H9 (cell line): ENCODE measurements at regions not wholly inside any gene's neighbourhood (a gene's known extent, or its start where the extent isn't known, plus 50 kb on each side); places are given as distances from the start of the nearest gene placed in this dataset.

ENCODE experiments used
- DNase-seq: peaks from one replicate; pipeline ENCODE4 v3.0.0-alpha.2; 2017
- H2AFZ ChIP-seq: one replicate; pipeline ENCODE4 v1.6.1; 2013; ENCODE audit warnings: mild to moderate bottlenecking, low read length, control low read depth, moderate library complexity
- H2AK5ac ChIP-seq: 2 replicates; pipeline ENCODE4 v1.6.1; 2013; ENCODE audit warnings: low read length, control low read depth, mixed read lengths; ENCODE audit not compliant: insufficient read length
- H2BK120ac ChIP-seq: one replicate; pipeline ENCODE4 v1.6.1; 2013; ENCODE audit warnings: low read depth, mild to moderate bottlenecking, low read length, control low read depth, inconsistent platforms; ENCODE audit not compliant: poor library complexity, severe bottlenecking
- H2BK12ac ChIP-seq: 2 replicates; pipeline ENCODE4 v1.6.1; 2013; ENCODE audit warnings: low read length, control low read depth, mixed read lengths, low read depth; ENCODE audit not compliant: insufficient read length
- H2BK15ac ChIP-seq: 2 replicates; pipeline ENCODE4 v1.6.1; 2013; ENCODE audit warnings: low read depth, low read length, control low read depth
- H2BK20ac ChIP-seq: one replicate; pipeline ENCODE4 v1.6.1; 2013; ENCODE audit warnings: low read depth, mild to moderate bottlenecking, low read length, control low read depth, inconsistent platforms; ENCODE audit not compliant: poor library complexity, severe bottlenecking
- H2BK5ac ChIP-seq: 2 replicates; pipeline ENCODE4 v1.6.1; 2013; ENCODE audit warnings: low read length, control low read depth, mixed read lengths; ENCODE audit not compliant: insufficient read length
- H3K14ac ChIP-seq: 2 replicates; pipeline ENCODE4 v1.6.1; 2013; ENCODE audit warnings: low read length, control low read depth; ENCODE audit not compliant: insufficient read depth
- H3K18ac ChIP-seq: 2 replicates; pipeline ENCODE4 v1.6.1; 2013; ENCODE audit warnings: low read depth, mild to moderate bottlenecking, mixed read lengths, low read length, control low read depth; ENCODE audit not compliant: insufficient read length
- H3K23ac ChIP-seq: 2 replicates; pipeline ENCODE4 v1.6.1; 2013; ENCODE audit warnings: low read length, control low read depth, mixed read lengths, low read depth; ENCODE audit not compliant: insufficient read length
- H3K23me2 ChIP-seq: 2 replicates; pipeline ENCODE4 v1.6.1; 2013; ENCODE audit warnings: low read depth, mild to moderate bottlenecking, mixed read lengths, low read length, control low read depth; ENCODE audit not compliant: insufficient read length, poor library complexity, severe bottlenecking
- H3K27ac ChIP-seq: 2 replicates; pipeline ENCODE4 v1.5.1; 2013; ENCODE audit warnings: low read length, control low read depth, mixed read lengths, low read depth; ENCODE audit not compliant: insufficient read length
- H3K27me3 ChIP-seq: 2 replicates; pipeline ENCODE4 v1.6.1; 2013; ENCODE audit warnings: low read length, control low read depth, inconsistent platforms; ENCODE audit not compliant: insufficient read depth
- H3K4ac ChIP-seq: 2 replicates; pipeline ENCODE4 v1.6.1; 2013; ENCODE audit warnings: low read depth, mild to moderate bottlenecking, control low read depth, inconsistent platforms, low read length, moderate library complexity
- H3K4me1 ChIP-seq: 2 replicates; pipeline ENCODE4 v1.6.1; 2013; ENCODE audit warnings: low read length, control low read depth, inconsistent platforms; ENCODE audit not compliant: insufficient read depth
- H3K4me2 ChIP-seq: 2 replicates; pipeline ENCODE4 v1.6.1; 2013; ENCODE audit warnings: low read length, control low read depth, mixed read lengths; ENCODE audit not compliant: insufficient read length, insufficient read depth
- H3K56ac ChIP-seq: 2 replicates; pipeline ENCODE4 v1.6.1; 2013; ENCODE audit warnings: low read depth, mild to moderate bottlenecking, mixed read lengths, low read length, control low read depth; ENCODE audit not compliant: insufficient read length
- H3K79me1 ChIP-seq: 2 replicates; pipeline ENCODE4 v1.6.1; 2013; ENCODE audit warnings: low read depth, mild to moderate bottlenecking, moderate library complexity, low read length, control low read depth, inconsistent platforms; ENCODE audit not compliant: insufficient read depth, poor library complexity, severe bottlenecking
- H3K79me2 ChIP-seq: 2 replicates; pipeline ENCODE4 v1.6.1; 2013; ENCODE audit warnings: low read length, control low read depth, inconsistent platforms; ENCODE audit not compliant: insufficient read depth
- H3K9ac ChIP-seq: 2 replicates; pipeline ENCODE4 v1.6.1; 2013; ENCODE audit warnings: low read length, control low read depth, mixed read lengths; ENCODE audit not compliant: insufficient read length; ENCODE audit errors: extremely low read depth
- H3K9me3 ChIP-seq: one replicate; pipeline ENCODE4 v1.6.1; 2013; ENCODE audit warnings: low read depth, low read length, inconsistent platforms; ENCODE audit not compliant: control insufficient read depth
- H3T11ph ChIP-seq: one replicate; pipeline ENCODE4 v1.6.1; 2013; ENCODE audit warnings: mild to moderate bottlenecking, low read length, control low read depth, inconsistent platforms
- H4K20me1 ChIP-seq: one replicate; pipeline ENCODE4 v1.6.1; 2013; ENCODE audit not compliant: control insufficient read depth, insufficient read length, insufficient read depth
- H4K5ac ChIP-seq: 2 replicates; pipeline ENCODE4 v1.6.1; 2013; ENCODE audit warnings: low read depth, mild to moderate bottlenecking, mixed read lengths, low read length, control low read depth; ENCODE audit not compliant: insufficient read length
- H4K8ac ChIP-seq: replicated peaks from 2 replicates; pipeline ENCODE4 v1.6.1; 2013; ENCODE audit warnings: low read length, control low read depth, mixed read lengths, low read depth; ENCODE audit not compliant: insufficient read length
- H4K91ac ChIP-seq: 2 replicates; pipeline ENCODE4 v1.6.1; 2013; ENCODE audit warnings: low read depth, mild to moderate bottlenecking, moderate library complexity, mixed read lengths, low read length, control low read depth; ENCODE audit not compliant: insufficient read length
- H3K27ac Mint-ChIP-seq, 3 experiments: 2 replicates in 2 of 3; 3 replicates in 1 of 3; pipeline ENCODE4 v1.8.0; 2020 to 2021; ENCODE audit warnings: mixed read lengths in 3 of 3, mild to moderate bottlenecking in 1 of 3, moderate library complexity in 1 of 3
- H3K27me3 Mint-ChIP-seq: 2 replicates; pipeline ENCODE4 v1.8.0; 2021; ENCODE audit warnings: low read depth, mild to moderate bottlenecking, moderate library complexity, mixed read lengths
- H3K36me3 Mint-ChIP-seq, 3 experiments: 2 replicates in 2 of 3; 3 replicates in 1 of 3; pipeline ENCODE4 v1.8.0; 2020 to 2021; ENCODE audit warnings: low read depth in 3 of 3, mixed read lengths in 3 of 3; ENCODE audit not compliant: insufficient read depth in 1 of 3
- H3K4me1 Mint-ChIP-seq, 2 experiments: 2 replicates each; pipeline ENCODE4 v1.8.0; 2020; ENCODE audit warnings: mixed read lengths in 2 of 2
- H3K4me3 Mint-ChIP-seq, 2 experiments: 2 replicates in 1 of 2; 3 replicates in 1 of 2; pipeline ENCODE4 v1.8.0; 2020 to 2021; ENCODE audit warnings: mild to moderate bottlenecking in 2 of 2, mixed read lengths in 2 of 2, moderate library complexity in 1 of 2
- H3K9me3 Mint-ChIP-seq, 2 experiments: 2 replicates in 1 of 2; 3 replicates in 1 of 2; pipeline ENCODE4 v1.8.0; 2020; ENCODE audit warnings: mild to moderate bottlenecking in 2 of 2, mixed read lengths in 2 of 2, moderate library complexity in 1 of 2
- CTCF ChIP-seq: fragments of 200-600 bp; sonication (generic); conservative IDR thresholded peaks from 3 replicates; pipeline ENCODE4 v1.8.0; 2021; ENCODE audit warnings: antibody characterized with exemption, mild to moderate bottlenecking
- WGBS: extraction: QIAGEN DNeasy Blood & Tissue Kit; methylation state at CpG from one replicate; pipeline ENCODE4 v1.1.7; 2013; ENCODE audit warnings: missing lambda C conversion rate, low lambda C conversion rate, mixed read lengths; ENCODE audit not compliant: insufficient read length; ENCODE audit errors: extremely low coverage; 5-methylcytosine and 5-hydroxymethylcytosine counted together

- H3K9me3 Mint-ChIP-seq, result peaks cover 8 to 13% of the 10 kb centered on the region in 2 experiments; a peak in 4 of 5 replicates
- H4K20me1 ChIP-seq, result no peaks in the 10 kb centered on the region
Measured at GRCh38 chr18:71554686-71555085, 989.5 kb downstream of the CBLN2 start.

More at GRCh38 chr18:71554686-71555085, 989.5 kb downstream of the CBLN2 start:
- Histone ChIP-seq H2BK20ac (no peak overlapping the region), H3K9me3 (no peaks in the 10 kb centered on the region), H4K5ac (no peak overlapping the region), H2BK15ac (no peak overlapping the region), H2BK120ac (no peak overlapping the region), H3K27ac (no peak overlapping the region), H2BK5ac (no peak overlapping the region), H3K14ac (no peak overlapping the region), H2AK5ac (no peak overlapping the region), H2AFZ (no peak overlapping the region), H3K56ac (no peak overlapping the region), H3K79me1 (no peaks in the 10 kb centered on the region), H3K4me1 (no peaks in the 10 kb centered on the region), H3K9ac (no peak overlapping the region), H3K23ac (no peak overlapping the region), H3K23me2 (no peaks in the 10 kb centered on the region), H3K4ac (no peak overlapping the region), H4K8ac (no peak overlapping the region), H3K79me2 (no peaks in the 10 kb centered on the region), H4K91ac (no peak overlapping the region), H3K18ac (no peak overlapping the region), H3K4me2 (no peak overlapping the region), H2BK12ac (no peak overlapping the region), H3K27me3 (no peaks in the 10 kb centered on the region), H3T11ph (no peak overlapping the region)
- no peak for DNase-seq
- Mint-ChIP-seq H3K27ac (no peak overlapping the region), H3K36me3 (peaks cover 2 to 8% (median 5%) of the 10 kb centered on the region in 3 experiments; a peak in 4 of 7 replicates), H3K27me3 (no peaks in the 10 kb centered on the region), H3K4me1 (no peaks in the 10 kb centered on the region), H3K4me3 (no peak overlapping the region)
- TF ChIP-seq CTCF, result no peak
- WGBS, result no CpG with 5 or more reads among the region's 2 CpGs
